ENCODE measurements at regions not wholly inside any gene's neighbourhood (a gene's known extent, or its start where the extent isn't known, plus 50 kb on each side); places are given as distances from the start of the nearest gene placed in this dataset.

DNA sequence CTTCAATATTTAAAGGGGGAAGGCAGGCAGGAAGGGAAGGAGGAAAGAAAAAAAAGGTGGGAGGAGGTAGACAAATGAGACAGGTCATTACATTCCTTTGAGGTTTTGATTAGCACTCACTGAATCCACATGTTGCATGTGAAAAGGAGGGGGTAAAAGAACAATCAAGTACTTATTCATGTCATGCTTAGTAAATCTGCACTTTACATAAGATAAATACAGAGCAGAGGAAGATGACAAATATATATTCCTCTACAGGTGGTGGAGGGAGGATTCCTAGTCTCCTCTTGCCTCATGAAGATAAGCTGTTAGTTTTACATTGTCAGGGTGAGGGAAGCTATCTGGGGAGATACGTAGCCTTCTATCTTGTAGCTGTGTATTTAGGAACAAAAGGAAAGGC, 1645.4 kb upstream of the SPRY2 start:
- CTCF ChIA-PET: no interaction called here
- POLR2A ChIA-PET: no interaction called here
- no peak overlapping the region for H3K4me3 ChIP-seq (ENCODE audit: low read depth, low read length)
- no peak for DNase-seq (ENCODE audit: low read depth, low spot score)
- TF ChIP-seq, protein P1, sequence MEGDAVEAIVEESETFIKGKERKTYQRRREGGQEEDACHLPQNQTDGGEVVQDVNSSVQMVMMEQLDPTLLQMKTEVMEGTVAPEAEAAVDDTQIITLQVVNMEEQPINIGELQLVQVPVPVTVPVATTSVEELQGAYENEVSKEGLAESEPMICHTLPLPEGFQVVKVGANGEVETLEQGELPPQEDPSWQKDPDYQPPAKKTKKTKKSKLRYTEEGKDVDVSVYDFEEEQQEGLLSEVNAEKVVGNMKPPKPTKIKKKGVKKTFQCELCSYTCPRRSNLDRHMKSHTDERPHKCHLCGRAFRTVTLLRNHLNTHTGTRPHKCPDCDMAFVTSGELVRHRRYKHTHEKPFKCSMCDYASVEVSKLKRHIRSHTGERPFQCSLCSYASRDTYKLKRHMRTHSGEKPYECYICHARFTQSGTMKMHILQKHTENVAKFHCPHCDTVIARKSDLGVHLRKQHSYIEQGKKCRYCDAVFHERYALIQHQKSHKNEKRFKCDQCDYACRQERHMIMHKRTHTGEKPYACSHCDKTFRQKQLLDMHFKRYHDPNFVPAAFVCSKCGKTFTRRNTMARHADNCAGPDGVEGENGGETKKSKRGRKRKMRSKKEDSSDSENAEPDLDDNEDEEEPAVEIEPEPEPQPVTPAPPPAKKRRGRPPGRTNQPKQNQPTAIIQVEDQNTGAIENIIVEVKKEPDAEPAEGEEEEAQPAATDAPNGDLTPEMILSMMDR (IDR thresholded peaks at IDR 0.05; ENCODE audit: insufficient read depth, low read length, missing control alignments): no peak

DNA sequence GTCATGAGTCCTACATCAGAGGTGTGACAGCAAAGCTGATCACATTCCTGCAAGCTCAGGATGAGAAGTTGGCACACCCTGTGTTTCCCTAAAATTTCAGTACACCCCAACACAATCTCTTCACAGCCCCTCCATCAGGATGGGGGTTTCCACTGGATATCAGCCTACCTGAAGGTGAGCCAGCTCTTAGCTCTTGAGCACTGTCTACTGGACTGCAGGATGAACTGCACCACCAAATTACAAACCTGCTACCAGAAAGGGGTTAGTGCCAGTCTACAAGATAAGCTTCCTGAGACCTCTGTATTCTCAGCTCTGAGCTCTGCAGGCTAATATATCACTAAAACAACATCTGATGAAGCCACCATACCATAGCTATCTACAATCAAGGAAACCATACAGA, 1616.2 kb upstream of the SPRY2 start:
- ChIA-PET POLR2A (no interaction called here), CTCF (no interaction called here)
- H3K4me3 ChIP-seq (ENCODE audit: low read depth, low read length): no peak overlapping the region
- TF ChIP-seq, protein P1 (IDR thresholded peaks at IDR 0.05; ENCODE audit: insufficient read depth, low read length, missing control alignments): no peak
- DNase-seq (ENCODE audit: low read depth, low spot score): no peak

DNA sequence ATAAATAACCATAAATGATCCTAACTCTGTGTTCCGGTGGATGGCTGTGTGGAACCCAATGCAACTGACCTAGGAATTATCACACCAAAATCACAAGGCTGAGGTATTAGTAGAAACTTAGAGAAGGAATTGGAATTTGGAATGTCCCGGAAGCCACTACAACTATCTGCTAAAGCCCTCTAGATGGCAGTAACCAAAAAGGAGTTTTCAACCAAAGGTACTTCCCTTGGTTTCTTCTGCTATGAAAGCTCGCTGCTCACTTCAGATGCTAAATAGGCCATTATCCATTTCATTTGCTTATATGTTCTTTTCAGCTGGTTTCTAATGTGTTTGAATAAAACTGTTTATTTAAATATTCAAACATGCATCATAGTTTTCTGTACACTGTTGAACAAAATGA, 1589.1 kb upstream of the SPRY2 start:
- CTCF ChIA-PET: no interaction called here
- no peak overlapping the region for H3K4me3 ChIP-seq (ENCODE audit: low read depth, low read length)
- POLR2A ChIA-PET: no interaction called here
- TF ChIP-seq, protein P1 (IDR thresholded peaks at IDR 0.05; ENCODE audit: insufficient read depth, low read length, missing control alignments): no peak
- DNase-seq (ENCODE audit: low read depth, low spot score): no peak

DNA sequence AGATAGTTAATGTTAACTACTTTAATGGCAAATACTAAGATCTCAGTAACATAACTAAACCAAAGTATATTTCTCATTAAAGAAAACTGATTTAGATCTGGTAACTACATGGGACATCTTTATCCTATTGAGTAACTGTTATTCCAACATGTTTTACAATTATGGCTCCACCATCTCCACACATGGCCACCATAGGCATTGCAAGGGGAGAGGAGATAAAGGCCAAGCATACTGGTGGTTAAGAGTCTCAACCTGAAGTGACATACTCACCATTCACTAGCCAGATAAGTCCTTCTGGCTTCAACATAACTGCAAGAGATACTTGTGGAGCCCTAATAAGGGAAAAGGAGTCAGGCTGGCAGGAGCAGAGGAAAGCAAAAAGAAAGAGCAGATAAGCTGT, 1586.4 kb upstream of the SPRY2 start:
- TF ChIP-seq, protein P1 (IDR thresholded peaks at IDR 0.05; ENCODE audit: insufficient read depth, low read length, missing control alignments): no peak
- CTCF ChIA-PET: no interaction called here
- no peak for DNase-seq (ENCODE audit: low read depth, low spot score)
- POLR2A ChIA-PET: no interaction called here
- no peak overlapping the region for H3K4me3 ChIP-seq (ENCODE audit: low read depth, low read length)

DNA sequence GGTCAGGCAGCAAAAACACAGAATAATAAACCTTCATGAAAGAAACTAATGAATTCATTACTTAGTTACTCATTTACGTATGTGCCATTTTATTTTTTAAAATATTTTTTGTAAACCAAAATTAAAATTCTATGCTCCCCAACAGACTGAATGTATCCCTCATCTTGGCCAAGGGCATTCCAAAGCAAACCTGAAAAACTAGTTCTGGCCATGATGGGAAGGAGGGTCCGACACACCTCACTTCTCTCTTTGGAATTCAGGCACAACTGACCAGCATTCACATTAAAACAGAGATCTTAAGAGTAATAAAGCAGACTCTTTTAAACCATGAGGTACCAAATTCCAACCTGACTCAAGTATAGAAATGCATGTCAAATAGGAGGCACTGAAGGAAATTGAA, 1576.9 kb upstream of the SPRY2 start:
- H3K4me3 ChIP-seq (ENCODE audit: low read depth, low read length): no peak overlapping the region
- CTCF ChIA-PET: no interaction called here

DNA sequence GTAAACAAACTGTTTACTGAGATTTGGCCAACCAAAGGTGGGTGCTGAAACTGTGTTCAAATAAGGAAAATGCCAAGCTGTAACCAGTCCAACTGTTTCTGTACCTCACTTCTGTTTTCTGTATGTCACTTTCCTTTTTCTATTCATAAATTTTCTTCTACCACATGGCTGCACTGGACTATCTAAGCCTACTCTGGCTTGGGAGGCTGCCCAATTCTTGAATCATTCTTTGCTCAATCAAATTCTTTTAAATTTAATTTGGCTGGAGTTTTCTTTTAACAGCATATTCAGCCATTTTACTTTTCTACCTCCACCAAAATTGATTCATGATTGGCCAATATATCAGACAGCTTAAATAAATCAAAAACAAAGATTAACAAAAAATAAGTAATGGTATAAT, 1575.5 kb upstream of the SPRY2 start:
- no peak for DNase-seq (ENCODE audit: low read depth, low spot score)
- ChIA-PET CTCF (no interaction called here), POLR2A (no interaction called here)
- H3K4me3 ChIP-seq (ENCODE audit: low read depth, low read length): no peak overlapping the region
- TF ChIP-seq, protein P1 (IDR thresholded peaks at IDR 0.05; ENCODE audit: insufficient read depth, low read length, missing control alignments): no peak

More for the DNA sequence above, 1576.9 kb upstream of the SPRY2 start:
- POLR2A ChIA-PET: no interaction called here
- TF ChIP-seq, protein P1 (IDR thresholded peaks at IDR 0.05; ENCODE audit: insufficient read depth, low read length, missing control alignments): no peak
- DNase-seq (ENCODE audit: low read depth, low spot score): no peak
